Epithelial cell of esophagus (primary cell): ENCODE measurements at regions not wholly inside any gene's neighbourhood (a gene's known extent, or its start where the extent isn't known, plus 50 kb on each side); places are given as distances from the start of the nearest gene placed in this dataset.
"Not testable (repeated sequence)": the region's sequence is repeated elsewhere in the genome, so short reads cannot be mapped to it uniquely, and the experiment has no call there.

Experiments
- DNase-seq: peaks from one replicate; pipeline ENCODE4 v3.0.0; 2010; ENCODE audit warnings: low read depth
- H3K4me3 ChIP-seq: 2 replicates; pipeline ENCODE4 v1.5.1; 2011; ENCODE audit warnings: mild to moderate bottlenecking, low read length, control low read depth
- CTCF ChIP-seq: IDR thresholded peaks from 2 replicates; pipeline ENCODE4 v1.5.1; 2011; ENCODE audit warnings: low read depth, mild to moderate bottlenecking, low read length, control low read depth, inconsistent platforms; ENCODE audit not compliant: insufficient read depth; ENCODE audit errors: missing control alignments

- H3K4me3 ChIP-seq, result no peak overlapping the region
- DNase-seq, result no peak
- TF ChIP-seq CTCF, result no peak
Observed at GRCh38 chr1:213448776-213449175, 397.7 kb downstream of the RPS6KC1 start.

- no peak overlapping the region for H3K4me3 ChIP-seq
- TF ChIP-seq CTCF, result no peak
- DNase-seq, result no peak
Observed at GRCh38 chr1:213452501-213452900, 401.5 kb downstream of the RPS6KC1 start.

GRCh38 chr1:213457186-213457585, 406.1 kb downstream of the RPS6KC1 start:
- no peak for TF ChIP-seq CTCF
- H3K4me3 ChIP-seq, result no peak overlapping the region
- DNase-seq, result no peak

GRCh38 chr1:213457733-213458132, 406.7 kb downstream of the RPS6KC1 start:
- no peak for DNase-seq
- no peak overlapping the region for H3K4me3 ChIP-seq
- TF ChIP-seq CTCF, result no peak

- not testable (repeated sequence) for DNase-seq, H3K4me3 ChIP-seq
Observed at GRCh38 chr1:213462374-213462773, 411.3 kb downstream of the RPS6KC1 start.

GRCh38 chr1:213464786-213465460, 413.9 kb downstream of the RPS6KC1 start:
- TF ChIP-seq CTCF, result no peak
- DNase-seq, result peak; percentile 35
- H3K4me3 ChIP-seq, result no peak overlapping the region

- H3K4me3 ChIP-seq, result no peak overlapping the region
- TF ChIP-seq CTCF, result no peak
- DNase-seq, result no peak
Observed at GRCh38 chr1:213466541-213466940, 415.5 kb downstream of the RPS6KC1 start.

- TF ChIP-seq CTCF, result no peak
- no peak for DNase-seq
- no peak overlapping the region for H3K4me3 ChIP-seq
Observed at GRCh38 chr1:213474054-213474453, 423.0 kb downstream of the RPS6KC1 start.
